ENCODE measurements at regions not wholly inside any gene's neighbourhood (a gene's known extent, or its start where the extent isn't known, plus 50 kb on each side); places are given as distances from the start of the nearest gene placed in this dataset.

- Mint-ChIP-seq H3K9me3 (peaks cover 6% of the 10 kb centered on the region), H3K4me1 (peaks cover 32% of the 10 kb centered on the region), H3K27ac (peak overlapping the region; percentile 89), H3K4me3 (no peak overlapping the region), H3K27me3 (no peaks in the 10 kb centered on the region), H3K36me3 (ENCODE audit: low read depth) (no peaks in the 10 kb centered on the region)
- ChIA-PET POLR2A (no interaction called here), CTCF (interaction anchor here (1.3 kb wide), 2 partner anchors 8 to 10 kb away, joined by 3 to 4 read pairs; no protein-coding TSS in a partner anchor)
- DNase-seq = peak; percentile 77
Observed at GRCh38 chr20:24389686-24390085, 79.7 kb upstream of the SYNDIG1 start.

GRCh38 chr20:24388828-24389380, 80.5 kb upstream of the SYNDIG1 start:
- ChIA-PET POLR2A (interaction anchor here (0.6 kb wide), 1 partner anchor 42 kb away, joined by 3 read pairs; no protein-coding TSS in a partner anchor), CTCF (interaction anchor here (1.3 kb wide), 1 partner anchor 10 kb away, joined by 4 read pairs; no protein-coding TSS in a partner anchor)
- Mint-ChIP-seq H3K36me3 (ENCODE audit: low read depth) (no peaks in the 10 kb centered on the region), H3K27me3 (no peaks in the 10 kb centered on the region), H3K27ac (peak overlapping the region; percentile 89), H3K4me3 (peak overlapping the region; percentile 18), H3K9me3 (peaks cover 6% of the 10 kb centered on the region), H3K4me1 (peaks cover 32% of the 10 kb centered on the region)
- no peak for DNase-seq

GRCh38 chr20:24385547-24385946, 83.9 kb upstream of the SYNDIG1 start:
- Mint-ChIP-seq H3K27me3 (no peaks in the 10 kb centered on the region), H3K27ac (no peak overlapping the region), H3K36me3 (ENCODE audit: low read depth) (no peaks in the 10 kb centered on the region), H3K4me1 (peaks cover 30% of the 10 kb centered on the region), H3K4me3 (no peak overlapping the region), H3K9me3 (peaks cover 2% of the 10 kb centered on the region)
- CTCF ChIA-PET = no interaction called here
- POLR2A ChIA-PET = no interaction called here
- no peak for DNase-seq

- peaks cover 23% of the 10 kb centered on the region for H3K4me1 Mint-ChIP-seq
- ChIA-PET POLR2A (no interaction called here), CTCF (no interaction called here)
- DNase-seq = no peak
- no peaks in the 10 kb centered on the region for H3K36me3 Mint-ChIP-seq (ENCODE audit: low read depth)
- peaks cover 2% of the 10 kb centered on the region for H3K9me3 Mint-ChIP-seq
- no peak overlapping the region for H3K4me3 Mint-ChIP-seq
- no peaks in the 10 kb centered on the region for H3K27me3 Mint-ChIP-seq
- no peak overlapping the region for H3K27ac Mint-ChIP-seq
Observed at GRCh38 chr20:24384865-24385264, 84.6 kb upstream of the SYNDIG1 start.

- H3K4me3 Mint-ChIP-seq = no peak overlapping the region
- no peaks in the 10 kb centered on the region for H3K9me3 Mint-ChIP-seq
- ChIA-PET POLR2A (no interaction called here), CTCF (interaction anchor here (1.1 kb wide), 1 partner anchor 7 kb away, joined by 3 read pairs; no protein-coding TSS in a partner anchor)
- H3K27me3 Mint-ChIP-seq = no peaks in the 10 kb centered on the region
- DNase-seq = no peak
- H3K36me3 Mint-ChIP-seq (ENCODE audit: low read depth) = no peaks in the 10 kb centered on the region
- H3K27ac Mint-ChIP-seq = no peak overlapping the region
- peaks cover 4% of the 10 kb centered on the region for H3K4me1 Mint-ChIP-seq
Observed at GRCh38 chr20:24382743-24383142, 86.7 kb upstream of the SYNDIG1 start.

GRCh38 chr20:24382331-24382730, 87.1 kb upstream of the SYNDIG1 start:
- no peak for DNase-seq
- H3K4me1 Mint-ChIP-seq = peaks cover 4% of the 10 kb centered on the region
- H3K27ac Mint-ChIP-seq = no peak overlapping the region
- no peak overlapping the region for H3K4me3 Mint-ChIP-seq
- no peaks in the 10 kb centered on the region for H3K36me3 Mint-ChIP-seq (ENCODE audit: low read depth)
- H3K9me3 Mint-ChIP-seq = no peaks in the 10 kb centered on the region
- POLR2A ChIA-PET = no interaction called here
- CTCF ChIA-PET = interaction anchor here (1.1 to 1.3 kb wide), 2 partner anchors 8 to 12 kb away, joined by 3 to 4 read pairs; no protein-coding TSS in a partner anchor
- H3K27me3 Mint-ChIP-seq = no peaks in the 10 kb centered on the region

- ChIA-PET POLR2A (no interaction called here), CTCF (interaction anchor here (0.9 to 1.3 kb wide), 3 partner anchors 8 to 46 kb away, joined by 3 to 4 read pairs (median 3); no protein-coding TSS in a partner anchor)
- Mint-ChIP-seq H3K9me3 (no peaks in the 10 kb centered on the region), H3K4me3 (no peak overlapping the region), H3K27ac (no peak overlapping the region), H3K36me3 (ENCODE audit: low read depth) (no peaks in the 10 kb centered on the region), H3K27me3 (no peaks in the 10 kb centered on the region), H3K4me1 (peaks cover 3% of the 10 kb centered on the region)
- no peak for DNase-seq
Observed at GRCh38 chr20:24381886-24382285, 87.5 kb upstream of the SYNDIG1 start.

- CTCF ChIA-PET = interaction anchor here (1.7 kb wide), 1 partner anchor 10 kb away, joined by 4 read pairs; no protein-coding TSS in a partner anchor
Observed at GRCh38 chr20:24379484-24379927, 89.9 kb upstream of the SYNDIG1 start.

GRCh38 chr20:24378661-24379483, 90.6 kb upstream of the SYNDIG1 start:
- Mint-ChIP-seq H3K27ac (no peak overlapping the region), H3K36me3 (ENCODE audit: low read depth) (no peaks in the 10 kb centered on the region), H3K4me1 (no peaks in the 10 kb centered on the region), H3K27me3 (no peaks in the 10 kb centered on the region), H3K9me3 (no peaks in the 10 kb centered on the region), H3K4me3 (no peak overlapping the region)
- CTCF ChIA-PET = interaction anchor here (1.7 kb wide), 1 partner anchor 10 kb away, joined by 4 read pairs; no protein-coding TSS in a partner anchor
- DNase-seq = no peak
- POLR2A ChIA-PET = no interaction called here

More at GRCh38 chr20:24379484-24379927, 89.9 kb upstream of the SYNDIG1 start:
- DNase-seq = no peak
- Mint-ChIP-seq H3K9me3 (no peaks in the 10 kb centered on the region), H3K4me1 (no peaks in the 10 kb centered on the region), H3K4me3 (no peak overlapping the region), H3K27ac (no peak overlapping the region), H3K36me3 (ENCODE audit: low read depth) (no peaks in the 10 kb centered on the region), H3K27me3 (no peaks in the 10 kb centered on the region)
- POLR2A ChIA-PET = no interaction called here

GRCh38 chr20:24376311-24377099, 92.9 kb upstream of the SYNDIG1 start:
- Mint-ChIP-seq H3K9me3 (no peaks in the 10 kb centered on the region), H3K4me1 (no peaks in the 10 kb centered on the region), H3K27me3 (no peaks in the 10 kb centered on the region), H3K27ac (no peak overlapping the region), H3K4me3 (no peak overlapping the region), H3K36me3 (ENCODE audit: low read depth) (no peaks in the 10 kb centered on the region)
- CTCF ChIA-PET = no interaction called here
- DNase-seq = no peak
- POLR2A ChIA-PET = no interaction called here

- Mint-ChIP-seq H3K4me3 (no peak overlapping the region), H3K36me3 (ENCODE audit: low read depth) (no peaks in the 10 kb centered on the region), H3K27me3 (no peaks in the 10 kb centered on the region), H3K27ac (no peak overlapping the region), H3K9me3 (no peaks in the 10 kb centered on the region), H3K4me1 (no peaks in the 10 kb centered on the region)
- CTCF ChIA-PET = interaction anchor here (1.1 kb wide), 1 partner anchor 15 kb away, joined by 3 read pairs; no protein-coding TSS in a partner anchor
- no peak for DNase-seq
- POLR2A ChIA-PET = no interaction called here
Observed at GRCh38 chr20:24373372-24373771, 96.1 kb upstream of the SYNDIG1 start.

GRCh38 chr20:24370911-24371695, 98.3 kb upstream of the SYNDIG1 start:
- H3K9me3 Mint-ChIP-seq = no peaks in the 10 kb centered on the region
- H3K4me1 Mint-ChIP-seq = no peaks in the 10 kb centered on the region
- ChIA-PET CTCF (interaction anchor here (1.2 kb wide), 1 partner anchor 16 kb away, joined by 3 read pairs; no protein-coding TSS in a partner anchor), POLR2A (no interaction called here)
- H3K27me3 Mint-ChIP-seq = no peaks in the 10 kb centered on the region
- no peak overlapping the region for H3K27ac Mint-ChIP-seq
- H3K4me3 Mint-ChIP-seq = no peak overlapping the region
- no peak for DNase-seq
- H3K36me3 Mint-ChIP-seq (ENCODE audit: low read depth) = no peaks in the 10 kb centered on the region

Data from activated CD4-positive, alpha-beta T cell treated with anti-CD3 and anti-CD28 coated beads, Interleukin-2, amount 10 ng/mL, durations not matched to agents 7 days and 5 days (primary cell).